Stimulated activated CD8-positive, alpha-beta memory T cell treated with anti-CD3 and anti-CD28 coated beads, Interleukin-2, amount 100 ng/mL, for 1 hour (primary cell): ENCODE measurements at regions not wholly inside any gene's neighbourhood (a gene's known extent, or its start where the extent isn't known, plus 50 kb on each side); places are given as distances from the start of the nearest gene placed in this dataset.

ENCODE experiments used
- DNase-seq, 2 donors: peaks; one replicate each; pipeline ENCODE4 v3.0.0-alpha.2; 2020; ENCODE audit warnings: low read depth in 2 of 2

- DNase-seq = no peak
Measured at GRCh38 chr1:30479575-30479974, 243.8 kb downstream of the MATN1 start.

- DNase-seq = no peak
Measured at GRCh38 chr1:30478799-30479563, 244.4 kb downstream of the MATN1 start.

- no peak for DNase-seq
Measured at GRCh38 chr1:30478283-30478682, 245.1 kb downstream of the MATN1 start.

GRCh38 chr1:30477588-30477987, 245.8 kb downstream of the MATN1 start:
- no peak for DNase-seq

GRCh38 chr1:30476911-30477459, 246.4 kb downstream of the MATN1 start:
- DNase-seq = no peak

GRCh38 chr1:30476476-30476875, 246.9 kb downstream of the MATN1 start:
- DNase-seq = no peak

- no peak for DNase-seq
Measured at GRCh38 chr1:30475966-30476365, 247.4 kb downstream of the MATN1 start.

GRCh38 chr1:30475201-30475600, 248.2 kb downstream of the MATN1 start:
- DNase-seq = no peak

- no peak for DNase-seq
Measured at GRCh38 chr1:30474818-30475200, 248.6 kb downstream of the MATN1 start.

- no peak for DNase-seq
Measured at GRCh38 chr1:30473922-30474817, 249.2 kb downstream of the MATN1 start.

GRCh38 chr1:30472526-30472925, 250.9 kb downstream of the MATN1 start:
- DNase-seq = no peak

- no peak for DNase-seq
Measured at GRCh38 chr1:30472009-30472408, 251.4 kb downstream of the MATN1 start.

GRCh38 chr1:30471307-30471706, 252.1 kb downstream of the MATN1 start:
- no peak for DNase-seq

GRCh38 chr1:30469426-30469825, 254.0 kb downstream of the MATN1 start:
- DNase-seq = no peak

GRCh38 chr1:30467101-30467500, 256.3 kb downstream of the MATN1 start:
- DNase-seq = no peak

GRCh38 chr1:30466610-30467009, 256.8 kb downstream of the MATN1 start:
- no peak for DNase-seq

- DNase-seq = no peak
Measured at GRCh38 chr1:30466026-30466425, 257.4 kb downstream of the MATN1 start.

- no peak for DNase-seq
Measured at GRCh38 chr1:30465096-30465495, 258.3 kb downstream of the MATN1 start.

- no peak for DNase-seq
Measured at GRCh38 chr1:30464187-30464617, 259.2 kb downstream of the MATN1 start.

GRCh38 chr1:30462826-30463425, 260.5 kb downstream of the MATN1 start:
- DNase-seq = no peak

GRCh38 chr1:30462166-30462565, 261.2 kb downstream of the MATN1 start:
- no peak for DNase-seq

- no peak for DNase-seq
Measured at GRCh38 chr1:30461640-30462039, 261.7 kb downstream of the MATN1 start.
